Left lung (tissue), 4 donors: ENCODE measurements at regions not wholly inside any gene's neighbourhood (a gene's known extent, or its start where the extent isn't known, plus 50 kb on each side); places are given as distances from the start of the nearest gene placed in this dataset.

Experiments used
- ATAC-seq: fragments of 200-7000 bp; cut with Tn5 transposase; one replicate; pipeline ENCODE4 v1.9.1; 2020; ENCODE audit warnings: moderate library complexity
- DNase-seq, 4 donors: peaks; one replicate each; pipeline ENCODE4 v3.0.0-alpha.2; 2013 to 2020
- H3K27ac ChIP-seq, 2 donors: fragments of 200-600 bp; sonication (generic) in 1 of 2; one replicate each; pipeline versions ENCODE4 v1.5.0 to v1.8.0; 2020 to 2021
- H3K27me3 ChIP-seq, 2 donors: fragments of 200-600 bp; sonication (generic) in 1 of 2; one replicate each; pipeline versions ENCODE4 v1.5.0 to v1.8.0; 2020 to 2021
- H3K36me3 ChIP-seq, 2 donors: fragments of 200-600 bp; sonication (generic) in 1 of 2; one replicate each; pipeline versions ENCODE4 v1.5.0 to v1.8.0; 2020 to 2021
- H3K4me1 ChIP-seq, 2 donors: fragments of 200-600 bp; one replicate each; pipeline ENCODE4 v1.8.0; 2021
- H3K4me3 ChIP-seq, 2 donors: fragments of 200-600 bp; sonication (generic) in 1 of 2; one replicate each; pipeline versions ENCODE4 v1.5.0 to v1.8.0; 2020 to 2021; ENCODE audit warnings: mild to moderate bottlenecking in 1 of 2
- H3K9me3 ChIP-seq, 2 donors: fragments of 200-600 bp; sonication (generic) in 1 of 2; one replicate each; pipeline versions ENCODE4 v1.5.0 to v1.8.0; 2020 to 2021
- intact Hi-C, 2 donors: fragments of 100-400 bp; cut with DNase I; formaldehyde crosslinking; loops; one replicate each; pipeline versions ENCODE4 v1.11.2 to v1.14.2; 2022
- TF ChIP-seq, protein P1 (sequence below), 2 donors: fragments of 200-600 bp; sonication (generic) in 1 of 2; IDR thresholded peaks; one replicate each; pipeline versions ENCODE4 v1.5.0 to v1.8.0; 2021; ENCODE audit warnings: antibody characterized with exemption in 2 of 2
- donor health status: DM: no; HTN: yes; CAD: no.
- donor health status: DM: no; HTN: no; CAD: no.

DNA sequence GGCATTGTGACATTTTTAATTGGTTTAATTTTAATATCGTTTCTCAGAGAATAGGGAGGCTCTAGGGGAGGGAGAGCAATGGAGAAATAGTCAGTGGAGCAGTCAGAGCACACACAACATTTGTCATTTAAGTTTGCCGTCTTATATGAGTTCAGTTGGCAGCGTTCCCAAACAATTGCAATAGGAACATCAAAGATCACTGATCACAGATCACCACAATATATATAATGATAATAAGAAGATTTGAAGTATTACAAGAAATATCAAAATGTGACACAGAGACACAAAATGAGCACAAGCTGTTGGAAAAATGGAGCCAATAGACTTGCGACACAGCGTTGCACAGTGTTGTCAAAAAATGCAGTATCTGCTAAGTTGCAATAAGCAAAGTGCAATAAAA is 303.7 kb downstream of the CDH19 start:
- intact Hi-C loops, result no loop called here
- no peaks in the 10 kb centered on the region for H3K4me1 ChIP-seq
- TF ChIP-seq, protein P1, sequence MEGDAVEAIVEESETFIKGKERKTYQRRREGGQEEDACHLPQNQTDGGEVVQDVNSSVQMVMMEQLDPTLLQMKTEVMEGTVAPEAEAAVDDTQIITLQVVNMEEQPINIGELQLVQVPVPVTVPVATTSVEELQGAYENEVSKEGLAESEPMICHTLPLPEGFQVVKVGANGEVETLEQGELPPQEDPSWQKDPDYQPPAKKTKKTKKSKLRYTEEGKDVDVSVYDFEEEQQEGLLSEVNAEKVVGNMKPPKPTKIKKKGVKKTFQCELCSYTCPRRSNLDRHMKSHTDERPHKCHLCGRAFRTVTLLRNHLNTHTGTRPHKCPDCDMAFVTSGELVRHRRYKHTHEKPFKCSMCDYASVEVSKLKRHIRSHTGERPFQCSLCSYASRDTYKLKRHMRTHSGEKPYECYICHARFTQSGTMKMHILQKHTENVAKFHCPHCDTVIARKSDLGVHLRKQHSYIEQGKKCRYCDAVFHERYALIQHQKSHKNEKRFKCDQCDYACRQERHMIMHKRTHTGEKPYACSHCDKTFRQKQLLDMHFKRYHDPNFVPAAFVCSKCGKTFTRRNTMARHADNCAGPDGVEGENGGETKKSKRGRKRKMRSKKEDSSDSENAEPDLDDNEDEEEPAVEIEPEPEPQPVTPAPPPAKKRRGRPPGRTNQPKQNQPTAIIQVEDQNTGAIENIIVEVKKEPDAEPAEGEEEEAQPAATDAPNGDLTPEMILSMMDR (IDR thresholded peaks at IDR 0.05), result no peak
- H3K4me3 ChIP-seq, result no peak overlapping the region
- no peaks in the 10 kb centered on the region for H3K36me3 ChIP-seq
- H3K9me3 ChIP-seq, result peaks cover 0 to 15% of the 10 kb centered on the region in 2 donors
- DNase-seq (peak in 2 of 4 donors; percentile 53 to 73), ATAC-seq (no peak)
- H3K27ac ChIP-seq, result no peak overlapping the region
- H3K27me3 ChIP-seq, result no peaks in the 10 kb centered on the region

DNA sequence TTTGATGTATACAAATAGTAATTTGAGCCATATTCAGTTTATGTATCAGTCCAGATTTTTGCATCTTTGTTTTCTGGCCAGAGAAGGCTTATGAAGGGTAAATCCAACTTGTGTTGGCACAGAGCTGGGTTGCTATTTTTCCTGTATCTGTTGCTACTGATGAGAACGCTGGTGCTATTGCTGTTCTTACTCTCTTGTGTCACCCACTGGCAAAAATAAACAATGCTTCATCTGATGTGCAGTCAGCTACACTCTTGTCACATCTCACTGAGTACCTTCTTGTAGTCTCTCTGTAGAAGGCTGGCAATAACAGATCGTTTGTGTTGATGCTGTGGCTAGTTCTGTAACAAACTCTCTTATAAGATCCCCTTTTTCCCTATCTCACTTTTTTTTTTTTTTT is 323.4 kb downstream of the CDH19 start:
- H3K36me3 ChIP-seq, result no peaks in the 10 kb centered on the region
- intact Hi-C loops, result no loop called here
- ATAC-seq (no peak), DNase-seq (no peak)
- H3K27ac ChIP-seq, result no peak overlapping the region
- H3K27me3 ChIP-seq, result no peaks in the 10 kb centered on the region
- H3K4me3 ChIP-seq, result no peak overlapping the region
- peaks cover 0 to 5% of the 10 kb centered on the region in 2 donors for H3K9me3 ChIP-seq
- H3K4me1 ChIP-seq, result no peaks in the 10 kb centered on the region
- TF ChIP-seq, protein P1 (IDR thresholded peaks at IDR 0.05), result no peak

DNA sequence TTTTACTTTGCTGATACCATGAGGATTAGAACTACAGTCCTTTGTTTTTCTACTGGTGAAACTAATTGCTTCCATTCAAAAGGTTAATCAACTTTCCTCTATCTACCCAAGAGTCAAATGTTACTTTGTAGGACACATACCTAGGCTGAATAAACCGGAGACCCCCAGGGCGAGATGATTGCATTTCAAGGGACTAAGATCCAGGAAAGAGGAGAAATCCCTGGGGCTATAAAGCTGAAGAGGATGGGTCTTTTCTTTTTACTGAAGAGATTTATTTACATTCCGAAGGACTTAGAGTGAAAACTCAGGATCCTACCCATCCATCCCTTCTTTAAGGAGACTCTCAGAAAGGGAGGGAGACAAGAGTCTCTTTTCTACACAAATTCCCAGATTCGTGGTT is 331.9 kb downstream of the CDH19 start:
- Histone ChIP-seq H3K4me3 (no peak overlapping the region), H3K9me3 (peaks cover 0 to 46% of the 10 kb centered on the region in 2 donors), H3K4me1 (no peaks in the 10 kb centered on the region), H3K36me3 (no peaks in the 10 kb centered on the region), H3K27me3 (no peaks in the 10 kb centered on the region), H3K27ac (no peak overlapping the region)
- DNase-seq (no peak), ATAC-seq (no peak)
- TF ChIP-seq, protein P1 (IDR thresholded peaks at IDR 0.05), result no peak
- intact Hi-C loops, result no loop called here

DNA sequence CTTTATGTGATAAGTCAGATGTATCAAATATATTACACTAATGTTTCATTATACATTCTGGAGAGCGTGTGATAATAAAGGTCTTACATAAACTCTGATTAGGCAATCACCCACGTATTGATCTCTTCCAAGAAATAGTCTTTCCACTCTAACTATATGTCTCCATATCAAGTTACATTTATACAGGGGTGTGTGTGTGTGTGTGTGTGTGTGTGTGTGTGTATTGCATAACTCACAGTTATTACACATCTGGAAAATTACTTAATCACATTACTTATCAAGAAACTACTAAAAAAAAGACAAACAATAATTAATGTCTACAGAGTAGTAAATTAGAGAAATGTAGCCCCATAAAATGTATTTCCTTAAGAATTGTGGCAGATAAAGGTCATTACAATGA is 339.8 kb downstream of the CDH19 start:
- DNase-seq, result peak in 1 of 4 donors; percentile 24

DNA sequence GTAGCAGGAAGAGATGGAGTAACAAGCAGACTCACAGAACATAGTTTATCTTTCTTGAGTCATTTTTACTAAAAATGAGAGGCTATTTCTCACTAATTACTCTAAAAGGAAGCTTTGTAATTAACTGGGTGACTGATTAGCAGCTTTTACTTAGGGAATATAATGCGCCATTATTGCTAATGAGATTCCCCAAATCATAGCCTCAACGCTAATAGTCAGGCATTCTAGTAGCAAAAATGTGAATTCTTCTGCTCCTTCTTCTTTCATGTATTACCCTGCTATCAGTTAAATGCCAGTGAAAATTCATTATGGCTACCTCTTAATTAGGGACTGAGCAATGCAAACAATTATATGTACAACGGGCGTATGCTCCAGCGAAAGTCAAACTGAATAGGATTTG is 349.8 kb downstream of the CDH19 start:
- TF ChIP-seq, protein P1 (IDR thresholded peaks at IDR 0.05), result no peak
- intact Hi-C loops, result no loop called here
- Histone ChIP-seq H3K4me3 (no peak overlapping the region), H3K36me3 (no peaks in the 10 kb centered on the region), H3K27me3 (no peaks in the 10 kb centered on the region), H3K4me1 (no peaks in the 10 kb centered on the region), H3K9me3 (no peaks in the 10 kb centered on the region), H3K27ac (no peak overlapping the region)
- no peak for DNase-seq
- ATAC-seq, result no peak

More for the DNA sequence above, 339.8 kb downstream of the CDH19 start:
- intact Hi-C loops, result no loop called here
- TF ChIP-seq, protein P1 (IDR thresholded peaks at IDR 0.05), result no peak
- Histone ChIP-seq H3K4me1 (no peaks in the 10 kb centered on the region), H3K9me3 (peaks cover 0 to 19% of the 10 kb centered on the region in 2 donors), H3K27ac (no peak overlapping the region), H3K36me3 (no peaks in the 10 kb centered on the region), H3K4me3 (no peak overlapping the region), H3K27me3 (no peaks in the 10 kb centered on the region)
- ATAC-seq, result no peak
